Liver (tissue), 8 donors: ENCODE measurements at regions not wholly inside any gene's neighbourhood (a gene's known extent, or its start where the extent isn't known, plus 50 kb on each side); places are given as distances from the start of the nearest gene placed in this dataset.

Source experiments
- DNase-seq: peaks from one replicate; pipeline ENCODE4 v3.0.0-alpha.2; 2017; ENCODE audit warnings: low spot score
- H3K27ac ChIP-seq, 2 donors: one replicate each; pipeline ENCODE4 v1.7.0; 2013; ENCODE audit warnings: inconsistent platforms in 2 of 2, low read length in 2 of 2, control low read depth in 1 of 2, low read depth in 1 of 2, mild to moderate bottlenecking in 1 of 2
- H3K27me3 ChIP-seq, 4 donors: one replicate each; pipeline versions ENCODE4 v1.6.1 to v1.7.0; 2013; ENCODE audit warnings: low read length in 3 of 4, inconsistent platforms in 1 of 4, mild to moderate bottlenecking in 1 of 4, moderate library complexity in 1 of 4; ENCODE audit not compliant: control insufficient read depth in 4 of 4, insufficient read depth in 4 of 4
- H3K36me3 ChIP-seq, 4 donors: one replicate each; pipeline versions ENCODE4 v1.6.1 to v1.7.0; 2013; ENCODE audit warnings: low read length in 3 of 4, mild to moderate bottlenecking in 3 of 4, low read depth in 1 of 4, moderate library complexity in 1 of 4; ENCODE audit not compliant: control insufficient read depth in 4 of 4, insufficient read depth in 3 of 4
- H3K4me1 ChIP-seq, 4 donors: one replicate each; pipeline versions ENCODE4 v1.6.1 to v1.7.0; 2013; ENCODE audit warnings: low read length in 3 of 4, mild to moderate bottlenecking in 3 of 4, moderate library complexity in 1 of 4; ENCODE audit not compliant: control insufficient read depth in 4 of 4, insufficient read depth in 4 of 4
- H3K4me3 ChIP-seq, 3 donors: one replicate each; pipeline versions ENCODE4 v1.6.1 to v1.7.0; 2013; ENCODE audit warnings: low read length in 3 of 3, control low read depth in 1 of 3, low read depth in 1 of 3, mild to moderate bottlenecking in 1 of 3
- H3K9ac ChIP-seq, 2 donors: one replicate each; pipeline ENCODE4 v1.7.0; 2013; ENCODE audit warnings: low read length in 2 of 2, mild to moderate bottlenecking in 2 of 2, moderate library complexity in 2 of 2, control low read depth in 1 of 2, low read depth in 1 of 2
- H3K9me3 ChIP-seq, 4 donors: one replicate each; pipeline versions ENCODE4 v1.6.1 to v1.7.0; 2013; ENCODE audit warnings: low read length in 3 of 4; ENCODE audit not compliant: control insufficient read depth in 4 of 4
- FOXA2 ChIP-seq: IDR thresholded peaks from 2 replicates; pipeline ENCODE4 v1.6.1; 2016; ENCODE audit warnings: antibody characterized with exemption
- GABPA ChIP-seq, 2 donors: IDR thresholded peaks in 1 of 2; conservative IDR thresholded peaks in 1 of 2; 2 replicates each; pipeline ENCODE4 v1.6.1; 2016; ENCODE audit warnings: antibody characterized with exemption in 2 of 2, mild to moderate bottlenecking in 1 of 2, moderate library complexity in 1 of 2
- HNF4G ChIP-seq: IDR thresholded peaks from 2 replicates; pipeline ENCODE4 v1.6.1; 2016; ENCODE audit warnings: antibody characterized with exemption
- JUND ChIP-seq, 2 donors: IDR thresholded peaks; 2 replicates each; pipeline ENCODE4 v1.6.1; 2016; ENCODE audit warnings: antibody characterized with exemption in 2 of 2
- NR2F2 ChIP-seq: IDR thresholded peaks from 2 replicates; pipeline ENCODE4 v1.6.1; 2016; ENCODE audit warnings: antibody characterized with exemption
- RAD21 ChIP-seq, 2 donors: IDR thresholded peaks; 2 replicates each; pipeline ENCODE4 v1.6.1; 2016; ENCODE audit warnings: antibody characterized with exemption in 2 of 2, mild to moderate bottlenecking in 2 of 2
- RXRA ChIP-seq, 2 donors: IDR thresholded peaks; 2 replicates each; pipeline ENCODE4 v1.6.1; 2017 to 2018; ENCODE audit warnings: antibody characterized with exemption in 2 of 2, mild to moderate bottlenecking in 1 of 2
- WGBS: extraction: QIAGEN DNeasy Blood & Tissue Kit; methylation state at CpG from one replicate; pipeline ENCODE4 v1.1.7; 2013; 5-methylcytosine and 5-hydroxymethylcytosine counted together
- TF ChIP-seq, protein P1 (sequence below): IDR thresholded peaks from 2 replicates; pipeline ENCODE4 v1.6.1; 2016; ENCODE audit warnings: antibody characterized with exemption
- TF ChIP-seq, protein P2 (sequence below): fragments of 150-350 bp; IDR thresholded peaks from 2 replicates; pipeline ENCODE4 v1.5.1; 2017; ENCODE audit warnings: improper control_type of control experiment, low read depth, low read length; ENCODE audit not compliant: missing input control
- TF ChIP-seq, protein P3 (sequence below): IDR thresholded peaks from 2 replicates; pipeline ENCODE4 v1.6.1; 2016; ENCODE audit warnings: antibody characterized with exemption, mild to moderate bottlenecking
- donor health status: healthy.
- donor health status: healthy.
- donor health status: healthy.
- donor health status: healthy.
- donor health status: healthy.

DNA sequence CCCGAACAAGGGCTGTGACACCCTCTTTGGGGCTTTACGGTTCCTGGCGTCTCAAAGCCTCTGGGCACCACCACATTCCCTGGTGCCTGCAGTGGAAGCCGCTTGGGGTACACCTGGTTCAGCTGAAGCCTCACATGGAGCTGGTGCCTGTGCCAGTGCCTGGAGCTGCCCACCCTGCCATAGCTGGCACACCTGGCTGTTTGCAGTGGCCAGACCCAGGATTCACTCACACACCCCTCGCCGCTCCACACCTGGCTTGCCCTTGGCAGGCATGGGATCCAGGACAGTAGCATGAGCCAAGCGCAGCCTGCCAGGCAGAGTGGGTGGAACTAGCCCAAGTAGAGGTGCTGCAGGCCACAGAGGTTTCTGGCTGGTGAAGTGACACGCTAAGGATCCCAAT lies 641.8 kb downstream of the TLE4 start:
- no peaks in the 10 kb centered on the region for H3K27me3 ChIP-seq
- DNase-seq: no peak
- no peak overlapping the region for H3K9ac ChIP-seq
- no peak overlapping the region for H3K27ac ChIP-seq
- H3K9me3 ChIP-seq: no peaks in the 10 kb centered on the region
- 94% methylated on average over 8 of the region's 8 CpGs for WGBS
- no peak overlapping the region for H3K4me3 ChIP-seq
- H3K4me1 ChIP-seq: no peaks in the 10 kb centered on the region
- TF ChIP-seq, protein P1, sequence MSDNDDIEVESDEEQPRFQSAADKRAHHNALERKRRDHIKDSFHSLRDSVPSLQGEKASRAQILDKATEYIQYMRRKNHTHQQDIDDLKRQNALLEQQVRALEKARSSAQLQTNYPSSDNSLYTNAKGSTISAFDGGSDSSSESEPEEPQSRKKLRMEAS: no peak
- TF ChIP-seq GABPA (IDR thresholded peaks at IDR 0.05 in 1 of 2, conservative IDR thresholded peaks at IDR 0.05 in 1 of 2) (no peak), FOXA2 (no peak), JUND (IDR thresholded peaks at IDR 0.05) (no peak), HNF4G (no peak)
- TF ChIP-seq, protein P2, sequence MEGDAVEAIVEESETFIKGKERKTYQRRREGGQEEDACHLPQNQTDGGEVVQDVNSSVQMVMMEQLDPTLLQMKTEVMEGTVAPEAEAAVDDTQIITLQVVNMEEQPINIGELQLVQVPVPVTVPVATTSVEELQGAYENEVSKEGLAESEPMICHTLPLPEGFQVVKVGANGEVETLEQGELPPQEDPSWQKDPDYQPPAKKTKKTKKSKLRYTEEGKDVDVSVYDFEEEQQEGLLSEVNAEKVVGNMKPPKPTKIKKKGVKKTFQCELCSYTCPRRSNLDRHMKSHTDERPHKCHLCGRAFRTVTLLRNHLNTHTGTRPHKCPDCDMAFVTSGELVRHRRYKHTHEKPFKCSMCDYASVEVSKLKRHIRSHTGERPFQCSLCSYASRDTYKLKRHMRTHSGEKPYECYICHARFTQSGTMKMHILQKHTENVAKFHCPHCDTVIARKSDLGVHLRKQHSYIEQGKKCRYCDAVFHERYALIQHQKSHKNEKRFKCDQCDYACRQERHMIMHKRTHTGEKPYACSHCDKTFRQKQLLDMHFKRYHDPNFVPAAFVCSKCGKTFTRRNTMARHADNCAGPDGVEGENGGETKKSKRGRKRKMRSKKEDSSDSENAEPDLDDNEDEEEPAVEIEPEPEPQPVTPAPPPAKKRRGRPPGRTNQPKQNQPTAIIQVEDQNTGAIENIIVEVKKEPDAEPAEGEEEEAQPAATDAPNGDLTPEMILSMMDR: no peak
- TF ChIP-seq, protein P3, sequence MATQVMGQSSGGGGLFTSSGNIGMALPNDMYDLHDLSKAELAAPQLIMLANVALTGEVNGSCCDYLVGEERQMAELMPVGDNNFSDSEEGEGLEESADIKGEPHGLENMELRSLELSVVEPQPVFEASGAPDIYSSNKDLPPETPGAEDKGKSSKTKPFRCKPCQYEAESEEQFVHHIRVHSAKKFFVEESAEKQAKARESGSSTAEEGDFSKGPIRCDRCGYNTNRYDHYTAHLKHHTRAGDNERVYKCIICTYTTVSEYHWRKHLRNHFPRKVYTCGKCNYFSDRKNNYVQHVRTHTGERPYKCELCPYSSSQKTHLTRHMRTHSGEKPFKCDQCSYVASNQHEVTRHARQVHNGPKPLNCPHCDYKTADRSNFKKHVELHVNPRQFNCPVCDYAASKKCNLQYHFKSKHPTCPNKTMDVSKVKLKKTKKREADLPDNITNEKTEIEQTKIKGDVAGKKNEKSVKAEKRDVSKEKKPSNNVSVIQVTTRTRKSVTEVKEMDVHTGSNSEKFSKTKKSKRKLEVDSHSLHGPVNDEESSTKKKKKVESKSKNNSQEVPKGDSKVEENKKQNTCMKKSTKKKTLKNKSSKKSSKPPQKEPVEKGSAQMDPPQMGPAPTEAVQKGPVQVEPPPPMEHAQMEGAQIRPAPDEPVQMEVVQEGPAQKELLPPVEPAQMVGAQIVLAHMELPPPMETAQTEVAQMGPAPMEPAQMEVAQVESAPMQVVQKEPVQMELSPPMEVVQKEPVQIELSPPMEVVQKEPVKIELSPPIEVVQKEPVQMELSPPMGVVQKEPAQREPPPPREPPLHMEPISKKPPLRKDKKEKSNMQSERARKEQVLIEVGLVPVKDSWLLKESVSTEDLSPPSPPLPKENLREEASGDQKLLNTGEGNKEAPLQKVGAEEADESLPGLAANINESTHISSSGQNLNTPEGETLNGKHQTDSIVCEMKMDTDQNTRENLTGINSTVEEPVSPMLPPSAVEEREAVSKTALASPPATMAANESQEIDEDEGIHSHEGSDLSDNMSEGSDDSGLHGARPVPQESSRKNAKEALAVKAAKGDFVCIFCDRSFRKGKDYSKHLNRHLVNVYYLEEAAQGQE: no peak
- H3K36me3 ChIP-seq: no peaks in the 10 kb centered on the region

DNA sequence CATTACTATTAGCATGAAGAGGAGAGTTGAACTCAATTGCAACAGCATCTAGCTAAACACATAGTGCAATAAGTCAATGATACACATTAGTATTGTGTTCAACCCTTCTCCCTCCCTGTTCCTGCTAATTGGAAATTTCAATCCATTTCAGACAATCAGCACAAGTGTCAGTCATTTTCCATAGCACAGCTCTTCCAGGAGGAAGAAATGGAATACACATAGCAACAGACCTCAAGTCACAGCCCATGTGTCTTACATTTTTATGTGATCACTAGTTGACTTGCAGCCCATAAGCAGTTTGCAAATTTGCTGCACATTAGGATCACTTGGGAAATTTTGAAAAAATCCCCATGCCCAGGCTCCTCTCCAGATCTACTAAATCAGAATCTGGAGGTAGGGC lies 636.9 kb downstream of the TLE4 start:
- H3K9me3 ChIP-seq: no peaks in the 10 kb centered on the region
- TF ChIP-seq RAD21 (IDR thresholded peaks at IDR 0.05) (no peak), RXRA (IDR thresholded peaks at IDR 0.05) (no peak), NR2F2 (no peak), HNF4G (no peak)
- TF ChIP-seq, protein P2: no peak
- TF ChIP-seq, protein P1: no peak
- DNase-seq: no peak
- H3K27ac ChIP-seq: no peak overlapping the region
- no peak overlapping the region for H3K9ac ChIP-seq
- H3K27me3 ChIP-seq: no peaks in the 10 kb centered on the region
- no peaks in the 10 kb centered on the region for H3K36me3 ChIP-seq
- H3K4me3 ChIP-seq: no peak overlapping the region
- H3K4me1 ChIP-seq: no peaks in the 10 kb centered on the region
